Panc1 (cell line): ENCODE measurements at regions not wholly inside any gene's neighbourhood (a gene's known extent, or its start where the extent isn't known, plus 50 kb on each side); places are given as distances from the start of the nearest gene placed in this dataset.

Source experiments
- CTCF ChIP-seq: fragments of 450-650 bp; IDR thresholded peaks from 2 replicates; pipeline ENCODE4 v1.5.1; 2017; ENCODE audit warnings: mild to moderate bottlenecking
- POLR2AphosphoS5 ChIP-seq: IDR thresholded peaks from 2 replicates; pipeline ENCODE4 v1.6.1; 2012; ENCODE audit warnings: mild to moderate bottlenecking, low read depth, low read length, moderate library complexity
- TF ChIP-seq, protein P1 (sequence below), 2 experiments: IDR thresholded peaks; 2 replicates each; pipeline ENCODE4 v1.6.1; 2011 to 2012; ENCODE audit warnings: low read depth in 2 of 2, control low read depth in 1 of 2, low read length in 1 of 2, mild to moderate bottlenecking in 1 of 2, moderate library complexity in 1 of 2; ENCODE audit not compliant: insufficient read depth in 1 of 2

- TF ChIP-seq CTCF (no peak), POLR2AphosphoS5 (no peak)
- TF ChIP-seq, protein P1, sequence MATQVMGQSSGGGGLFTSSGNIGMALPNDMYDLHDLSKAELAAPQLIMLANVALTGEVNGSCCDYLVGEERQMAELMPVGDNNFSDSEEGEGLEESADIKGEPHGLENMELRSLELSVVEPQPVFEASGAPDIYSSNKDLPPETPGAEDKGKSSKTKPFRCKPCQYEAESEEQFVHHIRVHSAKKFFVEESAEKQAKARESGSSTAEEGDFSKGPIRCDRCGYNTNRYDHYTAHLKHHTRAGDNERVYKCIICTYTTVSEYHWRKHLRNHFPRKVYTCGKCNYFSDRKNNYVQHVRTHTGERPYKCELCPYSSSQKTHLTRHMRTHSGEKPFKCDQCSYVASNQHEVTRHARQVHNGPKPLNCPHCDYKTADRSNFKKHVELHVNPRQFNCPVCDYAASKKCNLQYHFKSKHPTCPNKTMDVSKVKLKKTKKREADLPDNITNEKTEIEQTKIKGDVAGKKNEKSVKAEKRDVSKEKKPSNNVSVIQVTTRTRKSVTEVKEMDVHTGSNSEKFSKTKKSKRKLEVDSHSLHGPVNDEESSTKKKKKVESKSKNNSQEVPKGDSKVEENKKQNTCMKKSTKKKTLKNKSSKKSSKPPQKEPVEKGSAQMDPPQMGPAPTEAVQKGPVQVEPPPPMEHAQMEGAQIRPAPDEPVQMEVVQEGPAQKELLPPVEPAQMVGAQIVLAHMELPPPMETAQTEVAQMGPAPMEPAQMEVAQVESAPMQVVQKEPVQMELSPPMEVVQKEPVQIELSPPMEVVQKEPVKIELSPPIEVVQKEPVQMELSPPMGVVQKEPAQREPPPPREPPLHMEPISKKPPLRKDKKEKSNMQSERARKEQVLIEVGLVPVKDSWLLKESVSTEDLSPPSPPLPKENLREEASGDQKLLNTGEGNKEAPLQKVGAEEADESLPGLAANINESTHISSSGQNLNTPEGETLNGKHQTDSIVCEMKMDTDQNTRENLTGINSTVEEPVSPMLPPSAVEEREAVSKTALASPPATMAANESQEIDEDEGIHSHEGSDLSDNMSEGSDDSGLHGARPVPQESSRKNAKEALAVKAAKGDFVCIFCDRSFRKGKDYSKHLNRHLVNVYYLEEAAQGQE (IDR thresholded peaks at IDR 0.05; ENCODE audit: insufficient read depth in 1 of 2, low read depth in 2 of 2, low read length in 1 of 2) = no peak
Measured at GRCh38 chr10:63986536-63986935, 465.3 kb downstream of the REEP3 start.
